H1 (cell line): ENCODE measurements at regions not wholly inside any gene's neighbourhood (a gene's known extent, or its start where the extent isn't known, plus 50 kb on each side); places are given as distances from the start of the nearest gene placed in this dataset.

Experiments
- CTCF ChIA-PET: fragments of 300-600 bp; sonication (Branson Sonifier 250); formaldehyde crosslinking; loops from one replicate; lab custom pipeline; 2021; ENCODE audit not compliant: partially characterized antibody; lab: Charles Lee
- POLR2A ChIA-PET: fragments of 300-600 bp; sonication (Branson Sonifier 250); formaldehyde crosslinking; loops from one replicate; lab custom pipeline; 2021; ENCODE audit warnings: inconsistent platforms; ENCODE audit not compliant: partially characterized antibody; lab: Charles Lee
- DNase-seq, 2 experiments: peaks; one replicate each; pipeline versions ENCODE4 v3.0.0 to v3.0.0-alpha.2; 2010 to 2022; ENCODE audit warnings: low spot score in 2 of 2, low read depth in 1 of 2, mixed read lengths in 1 of 2
- FAIRE-seq: peaks from 2 replicates; lab custom pipeline; 2011; peaks lifted over from hg19 to GRCh38; lab: Jason Lieb, UNC
- H2AFZ ChIP-seq: 2 replicates; pipeline ENCODE4 v1.8.1; 2012; ENCODE audit warnings: low read length, inconsistent platforms
- H2AK5ac ChIP-seq: 2 replicates; pipeline ENCODE4 v1.6.1; 2013; ENCODE audit warnings: low read depth, low read length
- H2BK120ac ChIP-seq: replicated peaks from 2 replicates; pipeline ENCODE3; 2013; ENCODE audit warnings: low read depth, low read length, inconsistent platforms
- H2BK12ac ChIP-seq: 2 replicates; pipeline ENCODE4 v1.6.1; 2013; ENCODE audit warnings: low read depth, low read length
- H2BK15ac ChIP-seq: 2 replicates; pipeline ENCODE4 v1.6.1; 2013; ENCODE audit warnings: low read length
- H2BK20ac ChIP-seq: 2 replicates; pipeline ENCODE4 v1.6.1; 2013; ENCODE audit warnings: low read length
- H2BK5ac ChIP-seq: 2 replicates; pipeline ENCODE4 v1.6.1; 2013; ENCODE audit warnings: low read depth, low read length
- H3K14ac ChIP-seq: 2 replicates; pipeline ENCODE4 v1.6.1; 2013; ENCODE audit warnings: inconsistent platforms; ENCODE audit not compliant: insufficient read length
- H3K18ac ChIP-seq: 2 replicates; pipeline ENCODE4 v1.6.1; 2013; ENCODE audit warnings: low read length; ENCODE audit errors: extremely low read depth
- H3K23ac ChIP-seq: 2 replicates; pipeline ENCODE4 v1.6.1; 2013; ENCODE audit warnings: inconsistent platforms; ENCODE audit not compliant: insufficient read length
- H3K23me2 ChIP-seq: 2 replicates; pipeline ENCODE4 v1.6.1; 2013; ENCODE audit warnings: low read depth, low read length
- H3K27ac ChIP-seq: 2 replicates; pipeline ENCODE4 v1.6.1; 2011; ENCODE audit warnings: low read depth, low read length, inconsistent platforms
- H3K27me3 ChIP-seq, 4 experiments: replicated peaks in 1 of 4; 1 replicate in 1 of 4; 2 replicates in 3 of 4; pipeline versions ENCODE4 v1.6.1 to v1.8.1; 2011 to 2013; ENCODE audit warnings: low read length in 3 of 4, mild to moderate bottlenecking in 3 of 4, inconsistent platforms in 2 of 4, mixed read lengths in 2 of 4, moderate library complexity in 1 of 4; ENCODE audit not compliant: control insufficient read depth in 3 of 4, insufficient read depth in 3 of 4; ENCODE audit errors: extremely low read depth in 1 of 4
- H3K36me3 ChIP-seq, 4 experiments: 2 replicates each; pipeline versions ENCODE4 v1.6.1 to v1.8.1; 2011 to 2013; ENCODE audit warnings: mild to moderate bottlenecking in 4 of 4, low read length in 3 of 4, moderate library complexity in 2 of 4, control low read depth in 1 of 4, inconsistent platforms in 1 of 4; ENCODE audit not compliant: insufficient read depth in 4 of 4, control insufficient read depth in 2 of 4
- H3K4ac ChIP-seq: replicated peaks from 2 replicates; pipeline ENCODE3; 2013; ENCODE audit warnings: low read length, low read depth, mixed read lengths, inconsistent platforms; ENCODE audit not compliant: insufficient read length
- H3K4me1 ChIP-seq, 4 experiments: replicated peaks in 1 of 4; 1 replicate in 1 of 4; 2 replicates in 3 of 4; pipeline versions ENCODE4 v1.6.1 to v1.8.1; 2011 to 2013; ENCODE audit warnings: low read length in 3 of 4, inconsistent platforms in 2 of 4, mixed read lengths in 1 of 4; ENCODE audit not compliant: insufficient read depth in 4 of 4, control insufficient read depth in 3 of 4
- H3K4me2 ChIP-seq, 2 experiments: 2 replicates each; pipeline versions ENCODE4 v1.6.1 to v1.8.1; 2011 to 2013; ENCODE audit warnings: low read depth in 2 of 2, low read length in 2 of 2, control low read depth in 1 of 2, inconsistent platforms in 1 of 2, mild to moderate bottlenecking in 1 of 2; ENCODE audit not compliant: insufficient read depth in 1 of 2
- H3K4me3 ChIP-seq, 4 experiments: fragments of 200-600, 300-600 bp in 1 of 4; sonication (generic), shearing (Covaris generic), sonication (Bioruptor Twin) in 1 of 4; 2 replicates each; pipeline versions ENCODE4 v1.5.1 to v1.8.1; 2011 to 2016; ENCODE audit warnings: low read length in 4 of 4, low read depth in 3 of 4, control low read depth in 2 of 4, inconsistent platforms in 2 of 4, mild to moderate bottlenecking in 2 of 4, mixed read lengths in 1 of 4, moderate library complexity in 1 of 4; ENCODE audit not compliant: insufficient read depth in 2 of 4; ENCODE audit errors: extremely low read depth in 1 of 4
- H3K56ac ChIP-seq: replicated peaks from 2 replicates; pipeline ENCODE3; 2013; ENCODE audit warnings: low read depth, mild to moderate bottlenecking, mixed read lengths, low read length, inconsistent platforms; ENCODE audit not compliant: insufficient read length
- H3K79me1 ChIP-seq: 2 replicates; pipeline ENCODE4 v1.6.1; 2013; ENCODE audit warnings: low read depth, low read length, control low read depth
- H3K79me2 ChIP-seq, 2 experiments: 2 replicates each; pipeline versions ENCODE4 v1.6.1 to v1.8.1; 2012 to 2013; ENCODE audit warnings: low read length in 2 of 2, mild to moderate bottlenecking in 2 of 2, inconsistent platforms in 1 of 2; ENCODE audit not compliant: insufficient read depth in 2 of 2, control insufficient read depth in 1 of 2
- H3K9ac ChIP-seq, 4 experiments: replicated peaks in 1 of 4; 1 replicate in 1 of 4; 2 replicates in 3 of 4; pipeline versions ENCODE4 v1.6.1 to v1.8.1; 2011 to 2013; ENCODE audit warnings: low read depth in 3 of 4, low read length in 3 of 4, control low read depth in 2 of 4, mild to moderate bottlenecking in 2 of 4, moderate library complexity in 2 of 4, inconsistent platforms in 1 of 4; ENCODE audit errors: extremely low read depth in 1 of 4
- H3K9me3 ChIP-seq, 2 experiments: 2 replicates each; pipeline versions ENCODE4 v1.6.1 to v1.8.1; 2012 to 2013; ENCODE audit warnings: mild to moderate bottlenecking in 2 of 2, moderate library complexity in 2 of 2, control low read depth in 1 of 2, inconsistent platforms in 1 of 2, low read depth in 1 of 2, low read length in 1 of 2, mixed read lengths in 1 of 2; ENCODE audit not compliant: insufficient read depth in 2 of 2
- H4K20me1 ChIP-seq, 2 experiments: replicated peaks in 1 of 2; 2 replicates each; pipeline versions ENCODE3 to v1.8.1; 2011 to 2013; ENCODE audit warnings: inconsistent platforms in 2 of 2, low read length in 2 of 2, mild to moderate bottlenecking in 1 of 2; ENCODE audit not compliant: insufficient read depth in 2 of 2, control insufficient read depth in 1 of 2
- H4K5ac ChIP-seq: 2 replicates; pipeline ENCODE4 v1.6.1; 2013; ENCODE audit warnings: low read length, low read depth, mixed read lengths, inconsistent platforms; ENCODE audit not compliant: insufficient read length
- H4K8ac ChIP-seq: 2 replicates; pipeline ENCODE4 v1.8.0; 2013; ENCODE audit warnings: mild to moderate bottlenecking, moderate library complexity, low read length, inconsistent platforms; ENCODE audit not compliant: insufficient read depth; ENCODE audit errors: extremely low read depth
- H4K91ac ChIP-seq: replicated peaks from 2 replicates; pipeline ENCODE3; 2013; ENCODE audit warnings: low read length, mixed read lengths, inconsistent platforms; ENCODE audit not compliant: insufficient read length
- CEBPB ChIP-seq: IDR thresholded peaks from 2 replicates; pipeline ENCODE4 v1.6.1; 2012; ENCODE audit warnings: low read depth, low read length
- EZH2 ChIP-seq: fragments of 200-600 bp; sonication (generic); IDR thresholded peaks from 2 replicates; pipeline ENCODE4 v1.7.1; 2012; ENCODE audit warnings: low read depth, mild to moderate bottlenecking, moderate library complexity, low read length, inconsistent platforms; ENCODE audit not compliant: severe bottlenecking
- FOSL1 ChIP-seq: IDR thresholded peaks from 2 replicates; pipeline ENCODE4 v1.6.1; 2011; ENCODE audit warnings: mild to moderate bottlenecking, low read depth, low read length, moderate library complexity; ENCODE audit not compliant: insufficient read depth
- HDAC6 ChIP-seq: IDR thresholded peaks from one replicate; pipeline ENCODE4 v1.7.1; 2012; ENCODE audit warnings: low read depth, mild to moderate bottlenecking, inconsistent platforms, low read length, moderate library complexity
- JUN ChIP-seq: IDR thresholded peaks from 2 replicates; pipeline ENCODE4 v1.6.1; 2011; ENCODE audit warnings: low read depth, mild to moderate bottlenecking, improper control_type of control experiment, low read length
- PHF8 ChIP-seq: fragments of 200-600 bp; sonication (generic); conservative IDR thresholded peaks from 2 replicates; pipeline ENCODE4 v1.7.1; 2012; ENCODE audit warnings: low read depth, mild to moderate bottlenecking, inconsistent platforms, low read length, moderate library complexity
- RAD21 ChIP-seq, 2 experiments: IDR thresholded peaks in 1 of 2; conservative IDR thresholded peaks in 1 of 2; 2 replicates each; pipeline ENCODE4 v1.6.1; 2011; ENCODE audit warnings: low read depth in 2 of 2, low read length in 2 of 2, improper control_type of control experiment in 1 of 2, inconsistent platforms in 1 of 2, mild to moderate bottlenecking in 1 of 2, moderate library complexity in 1 of 2
- SAP30 ChIP-seq: fragments of 300-600 bp; sonication (generic); IDR thresholded peaks from 2 replicates; pipeline ENCODE4 v1.7.1; 2012; ENCODE audit warnings: low read length, moderate library complexity, mild to moderate bottlenecking, inconsistent platforms; ENCODE audit not compliant: insufficient read depth, insufficient replicate concordance
- SIN3A ChIP-seq, 2 experiments: IDR thresholded peaks in 1 of 2; conservative IDR thresholded peaks in 1 of 2; 2 replicates each; pipeline ENCODE4 v1.6.1; 2011 to 2012; ENCODE audit warnings: low read length in 2 of 2, improper control_type of control experiment in 1 of 2, low read depth in 1 of 2, mild to moderate bottlenecking in 1 of 2
- SIRT6 ChIP-seq: IDR thresholded peaks from one replicate; pipeline ENCODE4 v1.7.1; 2012; ENCODE audit warnings: low read length, inconsistent platforms
- TAF7 ChIP-seq: optimal IDR thresholded peaks from 2 replicates; pipeline ENCODE3; 2011; ENCODE audit warnings: low read depth, mild to moderate bottlenecking, inconsistent platforms, low read length, moderate library complexity, borderline replicate concordance
- TCF12 ChIP-seq: IDR thresholded peaks from 2 replicates; pipeline ENCODE4 v1.6.1; 2011; ENCODE audit warnings: low read depth, mild to moderate bottlenecking, low read length
- TEAD4 ChIP-seq: IDR thresholded peaks from 2 replicates; pipeline ENCODE4 v1.6.1; 2012; ENCODE audit warnings: low read depth, low read length, inconsistent platforms, mixed read lengths

DNA sequence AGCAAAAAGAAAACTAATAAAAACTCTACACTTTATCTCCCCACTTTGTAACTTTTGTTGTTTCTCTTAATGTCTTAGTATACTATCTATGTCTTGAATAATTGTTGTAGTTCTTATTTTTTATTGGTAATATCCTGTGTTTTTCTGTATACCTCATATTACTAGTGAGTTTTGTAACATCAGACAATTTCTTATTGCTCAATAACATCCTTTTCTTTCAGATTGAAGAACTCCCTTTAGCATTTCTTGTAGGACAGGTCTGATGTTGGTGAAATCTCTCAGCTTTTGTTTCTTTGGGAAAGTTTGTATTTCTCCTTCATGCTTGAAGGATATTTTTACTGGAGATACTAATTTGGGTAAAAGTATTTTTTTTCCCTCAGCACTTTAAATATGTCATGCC lies 79.8 kb upstream of the LRRC8B start:
- H2BK15ac ChIP-seq = no peak overlapping the region
- no peak overlapping the region for H3K27ac ChIP-seq
- H3K4ac ChIP-seq = no peak overlapping the region
- FAIRE-seq (no peak), DNase-seq (no peak)
- no peaks in the 10 kb centered on the region for H4K20me1 ChIP-seq
- no peaks in the 10 kb centered on the region for H3K4me1 ChIP-seq
- no peaks in the 10 kb centered on the region for H3K27me3 ChIP-seq
- no peak overlapping the region for H2AFZ ChIP-seq
- no peaks in the 10 kb centered on the region for H3K79me1 ChIP-seq
- no peak overlapping the region for H4K8ac ChIP-seq
- H3K23ac ChIP-seq = no peak overlapping the region
- no peak overlapping the region for H4K5ac ChIP-seq
- no peak overlapping the region for H4K91ac ChIP-seq
- H3K4me2 ChIP-seq = no peak overlapping the region
- H2BK20ac ChIP-seq = no peak overlapping the region
- H3K4me3 ChIP-seq = no peak overlapping the region
- CTCF ChIA-PET = interaction anchor here (1.2 kb wide), 1 partner anchor 12 kb away, joined by 4 read pairs; no protein-coding TSS in a partner anchor
- no peaks in the 10 kb centered on the region for H3K36me3 ChIP-seq
- no peak overlapping the region for H3K14ac ChIP-seq
- H2BK120ac ChIP-seq = no peak overlapping the region
- H3K56ac ChIP-seq = no peak overlapping the region
- TF ChIP-seq EZH2 (no peak), FOSL1 (no peak), TAF7 (no peak), CEBPB (no peak), HDAC6 (no peak), SIRT6 (no peak), SIN3A (conservative IDR thresholded peaks at IDR 0.05 in 1 of 2, IDR thresholded peaks at IDR 0.05 in 1 of 2; ENCODE audit: low read depth in 1 of 2, low read length in 2 of 2) (no peak), TEAD4 (no peak), PHF8 (no peak), TCF12 (no peak), RAD21 (IDR thresholded peaks at IDR 0.05 in 1 of 2, conservative IDR thresholded peaks at IDR 0.05 in 1 of 2; ENCODE audit: low read depth in 2 of 2, low read length in 2 of 2) (no peak), JUN (no peak), SAP30 (no peak)
- TF ChIP-seq, all 59 proteins: peak for 0
- no peak overlapping the region for H2AK5ac ChIP-seq
- POLR2A ChIA-PET = no interaction called here
- no peaks in the 10 kb centered on the region for H3K23me2 ChIP-seq
- no peaks in the 10 kb centered on the region; a peak in 1 of 4 replicates for H3K9me3 ChIP-seq
- H2BK12ac ChIP-seq = no peak overlapping the region
- no peak overlapping the region for H2BK5ac ChIP-seq
- no peak overlapping the region for H3K9ac ChIP-seq
- H3K79me2 ChIP-seq = no peaks in the 10 kb centered on the region
- no peak overlapping the region for H3K18ac ChIP-seq
